Endothelial cell of umbilical vein (primary cell): ENCODE measurements at regions not wholly inside any gene's neighbourhood (a gene's known extent, or its start where the extent isn't known, plus 50 kb on each side); places are given as distances from the start of the nearest gene placed in this dataset.

Experiments
- BruUV-seq: library from RNA; stranded (reverse); fragments of 400-500 nt; replicated peaks from 2 replicates; lab custom pipeline; 2021; lab: Mats Ljungman, UMichigan
- CTCF ChIA-PET: fragments of 300-600, 350-600 bp; sonication (Branson Sonifier 250); formaldehyde crosslinking; loops from one replicate; lab custom pipeline; 2021; ENCODE audit warnings: antibody characterized with exemption, inconsistent platforms; lab: Charles Lee
- POLR2A ChIA-PET: fragments of 300-600, 350-600 bp; sonication (Branson Sonifier 250); formaldehyde crosslinking; loops from one replicate; lab custom pipeline; 2021; ENCODE audit warnings: antibody characterized with exemption, inconsistent platforms; lab: Charles Lee
- DNase-seq: peaks from one replicate; pipeline ENCODE4 v3.0.0-alpha.2; 2011; ENCODE audit warnings: low read depth, low spot score
- FAIRE-seq: peaks from 2 replicates; lab custom pipeline; 2011; peaks lifted over from hg19 to GRCh38; lab: Jason Lieb, UNC
- H2AFZ ChIP-seq: 2 replicates; pipeline ENCODE4 v1.6.0; 2012; ENCODE audit warnings: low read depth, low read length, control low read depth, inconsistent platforms
- H3K27ac ChIP-seq: 2 replicates; pipeline ENCODE4 v1.5.1; 2011; ENCODE audit warnings: low read depth, mild to moderate bottlenecking, control low read depth, low read length, moderate library complexity; ENCODE audit not compliant: insufficient read depth
- H3K27me3 ChIP-seq, 2 experiments: 2 replicates each; pipeline versions ENCODE4 v1.6.0 to v1.6.1; 2011; ENCODE audit warnings: low read length in 2 of 2, mixed read lengths in 1 of 2; ENCODE audit not compliant: control insufficient read depth in 2 of 2, insufficient read depth in 2 of 2
- H3K36me3 ChIP-seq, 2 experiments: 2 replicates in 1 of 2; 3 replicates in 1 of 2; pipeline ENCODE4 v1.5.1; 2011; ENCODE audit warnings: low read length in 2 of 2, mild to moderate bottlenecking in 1 of 2, moderate library complexity in 1 of 2; ENCODE audit not compliant: control insufficient read depth in 2 of 2, insufficient read depth in 2 of 2; ENCODE audit errors: extremely low read depth in 1 of 2
- H3K4me1 ChIP-seq: 3 replicates; pipeline ENCODE4 v1.5.1; 2011; ENCODE audit warnings: mild to moderate bottlenecking, low read length; ENCODE audit not compliant: control insufficient read depth, insufficient read depth; ENCODE audit errors: extremely low read depth
- H3K4me2 ChIP-seq: 2 replicates; pipeline ENCODE4 v1.6.1; 2011; ENCODE audit warnings: low read length, control low read depth, mixed read lengths; ENCODE audit not compliant: insufficient read depth
- H3K4me3 ChIP-seq, 3 experiments: fragments of 200-600 bp in 1 of 3; sonication (generic), shearing (Covaris generic) in 1 of 3; replicated peaks in 1 of 3; 2 replicates each; pipeline ENCODE4 v1.5.1; 2011 to 2016; ENCODE audit warnings: control low read depth in 3 of 3, low read length in 3 of 3, mild to moderate bottlenecking in 2 of 3, inconsistent platforms in 1 of 3, low read depth in 1 of 3, moderate library complexity in 1 of 3; ENCODE audit not compliant: insufficient read depth in 1 of 3
- H3K79me2 ChIP-seq: 2 replicates; pipeline ENCODE4 v1.6.0; 2012; ENCODE audit warnings: low read length, inconsistent platforms; ENCODE audit not compliant: control insufficient read depth, insufficient read depth
- H3K9ac ChIP-seq: replicated peaks from 2 replicates; pipeline ENCODE3; 2011; ENCODE audit warnings: low read length, control low read depth; ENCODE audit not compliant: insufficient read depth; ENCODE audit errors: extremely low read depth
- H3K9me1 ChIP-seq: replicated peaks from 3 replicates; pipeline ENCODE4 v1.6.0; 2011; ENCODE audit warnings: mild to moderate bottlenecking, low read length; ENCODE audit not compliant: control insufficient read depth, insufficient read depth; ENCODE audit errors: extremely low read depth
- H3K9me3 ChIP-seq: replicated peaks from 2 replicates; pipeline ENCODE4 v1.5.1; 2012; ENCODE audit warnings: low read length, inconsistent platforms; ENCODE audit not compliant: control insufficient read depth, insufficient read depth
- H4K20me1 ChIP-seq: replicated peaks from 2 replicates; pipeline ENCODE3; 2011; ENCODE audit warnings: mild to moderate bottlenecking, low read length; ENCODE audit not compliant: control insufficient read depth, insufficient read depth; ENCODE audit errors: extremely low read depth
- EZH2 ChIP-seq: IDR thresholded peaks from 2 replicates; pipeline ENCODE4 v1.6.1; 2012; ENCODE audit warnings: borderline replicate concordance, low read depth, mild to moderate bottlenecking, moderate library complexity, low read length, inconsistent platforms; ENCODE audit not compliant: severe bottlenecking
- FOS ChIP-seq: IDR thresholded peaks from 2 replicates; pipeline ENCODE4 v1.6.1; 2011; ENCODE audit warnings: mild to moderate bottlenecking, low read length, moderate library complexity, borderline replicate concordance; ENCODE audit not compliant: insufficient read depth
- GATA2 ChIP-seq: IDR thresholded peaks from 2 replicates; pipeline ENCODE4 v1.7.0; 2011; ENCODE audit warnings: low read depth, mild to moderate bottlenecking, moderate library complexity, mixed read lengths, low read length; ENCODE audit not compliant: insufficient read length, insufficient read depth
- JUN ChIP-seq: IDR thresholded peaks from 2 replicates; pipeline ENCODE4 v1.6.1; 2011; ENCODE audit warnings: borderline replicate concordance, low read depth; ENCODE audit not compliant: insufficient read length, insufficient read depth
- MAX ChIP-seq: IDR thresholded peaks from 2 replicates; pipeline ENCODE4 v1.6.1; 2011; ENCODE audit not compliant: insufficient read depth, insufficient read length
- MYC ChIP-seq: IDR thresholded peaks from one replicate; pipeline ENCODE4 v1.6.1; 2011; ENCODE audit warnings: mild to moderate bottlenecking, low read depth, low read length
- POLR2A ChIP-seq: IDR thresholded peaks from 2 replicates; pipeline ENCODE4 v1.6.1; 2012; ENCODE audit warnings: low read depth, mild to moderate bottlenecking, control low read depth, low read length
- POLR2AphosphoS5 ChIP-seq: IDR thresholded peaks from 2 replicates; pipeline ENCODE4 v1.6.1; 2012; ENCODE audit warnings: low read depth, mild to moderate bottlenecking, control low read depth, low read length, moderate library complexity; ENCODE audit not compliant: insufficient read depth
- dilution Hi-C: fragments of 300-500 bp; cut with MboI; formaldehyde crosslinking; loops from one replicate; pipeline ENCODE4 v1.15.0; 2019; ENCODE audit warnings: low sequenced_read_pairs; ENCODE audit not compliant: extremely low pct_ligation_motif_present
- intact Hi-C: fragments of 100-400 bp; cut with micrococcal nuclease; formaldehyde crosslinking; loops from one replicate; pipeline ENCODE4 v1.10.0; 2022
- TF ChIP-seq, protein P1 (sequence below), 2 donors: IDR thresholded peaks; 1 replicate in 1 of 2; 2 replicates in 1 of 2; pipeline ENCODE4 v1.5.1; 2011; ENCODE audit warnings: low read length in 2 of 2, mild to moderate bottlenecking in 2 of 2, moderate library complexity in 2 of 2, control low read depth in 1 of 2, inconsistent platforms in 1 of 2, low read depth in 1 of 2; ENCODE audit not compliant: insufficient read depth in 1 of 2; ENCODE audit errors: extremely low read depth in 1 of 2

DNA sequence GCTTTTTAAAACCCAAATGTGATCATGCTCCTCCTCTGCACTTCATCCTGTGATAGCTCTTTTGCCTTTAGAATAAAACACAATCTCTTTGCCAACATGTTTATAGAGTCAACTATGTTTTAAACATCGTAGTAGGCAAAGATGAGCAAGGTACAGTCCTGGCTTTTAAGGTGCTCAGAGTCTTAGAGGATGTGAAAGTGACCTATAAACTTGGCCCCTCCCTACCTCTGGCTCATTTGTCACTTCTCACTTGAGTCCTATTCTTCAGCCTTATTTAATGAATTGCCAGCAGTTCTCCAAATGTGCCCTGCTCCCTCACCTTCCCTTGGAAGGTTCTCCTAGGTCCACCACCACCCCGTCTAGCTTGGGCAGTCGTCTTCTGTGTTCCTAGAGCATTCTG, 617.0 kb upstream of the NR5A2 start:
- intact Hi-C loops (no loop called here), dilution Hi-C loops (no loop called here)
- no peak overlapping the region for H3K4me2 ChIP-seq
- H3K9ac ChIP-seq, result no peak overlapping the region
- no peaks in the 10 kb centered on the region for H4K20me1 ChIP-seq
- H3K4me1 ChIP-seq, result no peaks in the 10 kb centered on the region
- DNase-seq, result no peak
- no peaks in the 10 kb centered on the region for H3K79me2 ChIP-seq
- no peaks in the 10 kb centered on the region for H3K9me1 ChIP-seq
- H3K27ac ChIP-seq, result no peak overlapping the region
- TF ChIP-seq, protein P1, sequence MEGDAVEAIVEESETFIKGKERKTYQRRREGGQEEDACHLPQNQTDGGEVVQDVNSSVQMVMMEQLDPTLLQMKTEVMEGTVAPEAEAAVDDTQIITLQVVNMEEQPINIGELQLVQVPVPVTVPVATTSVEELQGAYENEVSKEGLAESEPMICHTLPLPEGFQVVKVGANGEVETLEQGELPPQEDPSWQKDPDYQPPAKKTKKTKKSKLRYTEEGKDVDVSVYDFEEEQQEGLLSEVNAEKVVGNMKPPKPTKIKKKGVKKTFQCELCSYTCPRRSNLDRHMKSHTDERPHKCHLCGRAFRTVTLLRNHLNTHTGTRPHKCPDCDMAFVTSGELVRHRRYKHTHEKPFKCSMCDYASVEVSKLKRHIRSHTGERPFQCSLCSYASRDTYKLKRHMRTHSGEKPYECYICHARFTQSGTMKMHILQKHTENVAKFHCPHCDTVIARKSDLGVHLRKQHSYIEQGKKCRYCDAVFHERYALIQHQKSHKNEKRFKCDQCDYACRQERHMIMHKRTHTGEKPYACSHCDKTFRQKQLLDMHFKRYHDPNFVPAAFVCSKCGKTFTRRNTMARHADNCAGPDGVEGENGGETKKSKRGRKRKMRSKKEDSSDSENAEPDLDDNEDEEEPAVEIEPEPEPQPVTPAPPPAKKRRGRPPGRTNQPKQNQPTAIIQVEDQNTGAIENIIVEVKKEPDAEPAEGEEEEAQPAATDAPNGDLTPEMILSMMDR (IDR thresholded peaks at IDR 0.05; ENCODE audit: extremely low read depth in 1 of 2, insufficient read depth in 1 of 2, low read depth in 1 of 2, low read length in 2 of 2), result no peak
- TF ChIP-seq MYC, result no peak
- TF ChIP-seq EZH2, result no peak
- no peak for TF ChIP-seq JUN
- TF ChIP-seq POLR2A, result no peak
- TF ChIP-seq POLR2AphosphoS5, result no peak
- TF ChIP-seq MAX, result no peak
- TF ChIP-seq GATA2, result no peak
- TF ChIP-seq FOS, result no peak
- no TSS peak for BruUV-seq
- H2AFZ ChIP-seq, result no peak overlapping the region
- peaks cover 0 to 5% of the 10 kb centered on the region in 2 experiments for H3K27me3 ChIP-seq
- no peaks in the 10 kb centered on the region for H3K36me3 ChIP-seq
- no peaks in the 10 kb centered on the region for H3K9me3 ChIP-seq
- POLR2A ChIA-PET, result no interaction called here
- H3K4me3 ChIP-seq, result no peak overlapping the region
- CTCF ChIA-PET, result no interaction called here
- FAIRE-seq, result no peak
